ENCODE measurements at regions not wholly inside any gene's neighbourhood (a gene's known extent, or its start where the extent isn't known, plus 50 kb on each side); places are given as distances from the start of the nearest gene placed in this dataset.

GRCh38 chr3:101069901-101070798, 76.9 kb upstream of the ABI3BP start:
- Histone ChIP-seq H3K9ac (ENCODE audit: insufficient read length) (no peak overlapping the region), H3K27ac (no peak overlapping the region), H3K4me3 (no peak overlapping the region), H3K9me3 (ENCODE audit: low read depth, low read length) (no peaks in the 10 kb centered on the region), H3K36me3 (ENCODE audit: insufficient read depth, low read length) (no peaks in the 10 kb centered on the region)
- no peak for DNase-seq (ENCODE audit: low read depth, low spot score)
- no peak for TF ChIP-seq EZH2 (IDR thresholded peaks at IDR 0.05)
- TF ChIP-seq FOXP2 (optimal IDR thresholded peaks at IDR 0.05; ENCODE audit: control extremely low read depth, extremely low read length, insufficient read depth): no peak
- TF ChIP-seq POLR2AphosphoS5 (IDR thresholded peaks at IDR 0.05; ENCODE audit: borderline replicate concordance, low read depth, low read length): no peak

GRCh38 chr3:101068876-101069606, 75.8 kb upstream of the ABI3BP start:
- Histone ChIP-seq H3K36me3 (ENCODE audit: insufficient read depth, low read length) (no peaks in the 10 kb centered on the region), H3K9me3 (ENCODE audit: low read depth, low read length) (no peaks in the 10 kb centered on the region), H3K9ac (ENCODE audit: insufficient read length) (no peak overlapping the region), H3K27ac (peak overlapping the region; percentile 23; the same call in 1 of the 2 replicates), H3K4me3 (no peak overlapping the region)
- no peak for DNase-seq (ENCODE audit: low read depth, low spot score)
- TF ChIP-seq POLR2AphosphoS5 (IDR thresholded peaks at IDR 0.05; ENCODE audit: borderline replicate concordance, low read depth, low read length) (no peak), FOXP2 (optimal IDR thresholded peaks at IDR 0.05; ENCODE audit: control extremely low read depth, extremely low read length, insufficient read depth) (no peak), EZH2 (IDR thresholded peaks at IDR 0.05) (no peak)

- no peaks in the 10 kb centered on the region for H3K36me3 ChIP-seq (ENCODE audit: insufficient read depth, low read length)
- peak overlapping the region; percentile 8; the same call in 1 of the 2 replicates for H3K4me3 ChIP-seq
- DNase-seq (ENCODE audit: low read depth, low spot score): no peak
- H3K9ac ChIP-seq (ENCODE audit: insufficient read length): no peak overlapping the region
- TF ChIP-seq FOXP2 (optimal IDR thresholded peaks at IDR 0.05; ENCODE audit: control extremely low read depth, extremely low read length, insufficient read depth) (no peak), EZH2 (IDR thresholded peaks at IDR 0.05) (no peak), POLR2AphosphoS5 (IDR thresholded peaks at IDR 0.05; ENCODE audit: borderline replicate concordance, low read depth, low read length) (no peak)
- no peaks in the 10 kb centered on the region for H3K9me3 ChIP-seq (ENCODE audit: low read depth, low read length)
- peak overlapping the region; percentile 15; the same call in 1 of the 2 replicates for H3K27ac ChIP-seq
Measured at GRCh38 chr3:101066711-101067129, 73.5 kb upstream of the ABI3BP start.

GRCh38 chr3:101065962-101066361, 72.7 kb upstream of the ABI3BP start:
- TF ChIP-seq FOXP2 (optimal IDR thresholded peaks at IDR 0.05; ENCODE audit: control extremely low read depth, extremely low read length, insufficient read depth): no peak
- no peak for TF ChIP-seq POLR2AphosphoS5 (IDR thresholded peaks at IDR 0.05; ENCODE audit: borderline replicate concordance, low read depth, low read length)
- no peak for TF ChIP-seq EZH2 (IDR thresholded peaks at IDR 0.05)
- Histone ChIP-seq H3K9ac (ENCODE audit: insufficient read length) (no peak overlapping the region), H3K36me3 (ENCODE audit: insufficient read depth, low read length) (no peaks in the 10 kb centered on the region), H3K27ac (0 out of 2 replicates have a peak overlapping the region, but pooled peaks have one; percentile 15), H3K4me3 (no peak overlapping the region), H3K9me3 (ENCODE audit: low read depth, low read length) (no peaks in the 10 kb centered on the region)
- DNase-seq (ENCODE audit: low read depth, low spot score): no peak

- H3K27ac ChIP-seq: no peak overlapping the region
- no peak overlapping the region for H3K9ac ChIP-seq (ENCODE audit: insufficient read length)
- no peaks in the 10 kb centered on the region for H3K9me3 ChIP-seq (ENCODE audit: low read depth, low read length)
- TF ChIP-seq FOXP2 (optimal IDR thresholded peaks at IDR 0.05; ENCODE audit: control extremely low read depth, extremely low read length, insufficient read depth): no peak
- TF ChIP-seq POLR2AphosphoS5 (IDR thresholded peaks at IDR 0.05; ENCODE audit: borderline replicate concordance, low read depth, low read length): no peak
- TF ChIP-seq EZH2 (IDR thresholded peaks at IDR 0.05): no peak
- no peak for DNase-seq (ENCODE audit: low read depth, low spot score)
- no peak overlapping the region for H3K4me3 ChIP-seq
- H3K36me3 ChIP-seq (ENCODE audit: insufficient read depth, low read length): no peaks in the 10 kb centered on the region
Measured at GRCh38 chr3:101063401-101063800, 70.2 kb upstream of the ABI3BP start.

- no peaks in the 10 kb centered on the region for H3K9me3 ChIP-seq (ENCODE audit: low read depth, low read length)
- H3K9ac ChIP-seq (ENCODE audit: insufficient read length): no peak overlapping the region
- H3K27ac ChIP-seq: no peak overlapping the region
- H3K4me3 ChIP-seq: no peak overlapping the region
- no peak for DNase-seq (ENCODE audit: low read depth, low spot score)
- H3K36me3 ChIP-seq (ENCODE audit: insufficient read depth, low read length): no peaks in the 10 kb centered on the region
- TF ChIP-seq POLR2AphosphoS5 (IDR thresholded peaks at IDR 0.05; ENCODE audit: borderline replicate concordance, low read depth, low read length): no peak
- TF ChIP-seq FOXP2 (optimal IDR thresholded peaks at IDR 0.05; ENCODE audit: control extremely low read depth, extremely low read length, insufficient read depth): no peak
- no peak for TF ChIP-seq EZH2 (IDR thresholded peaks at IDR 0.05)
Measured at GRCh38 chr3:101061312-101061711, 68.1 kb upstream of the ABI3BP start.

GRCh38 chr3:101050866-101051265, 57.6 kb upstream of the ABI3BP start:
- no peak for TF ChIP-seq FOXP2 (optimal IDR thresholded peaks at IDR 0.05; ENCODE audit: control extremely low read depth, extremely low read length, insufficient read depth)
- TF ChIP-seq POLR2AphosphoS5 (IDR thresholded peaks at IDR 0.05; ENCODE audit: borderline replicate concordance, low read depth, low read length): no peak
- no peak for TF ChIP-seq EZH2 (IDR thresholded peaks at IDR 0.05)
- no peak overlapping the region for H3K27ac ChIP-seq
- H3K36me3 ChIP-seq (ENCODE audit: insufficient read depth, low read length): no peaks in the 10 kb centered on the region
- DNase-seq (ENCODE audit: low read depth, low spot score): no peak
- no peak overlapping the region for H3K4me3 ChIP-seq
- no peak overlapping the region for H3K9ac ChIP-seq (ENCODE audit: insufficient read length)
- H3K9me3 ChIP-seq (ENCODE audit: low read depth, low read length): no peaks in the 10 kb centered on the region; the same call in 1 of the 2 replicates

- no peak overlapping the region for H3K27ac ChIP-seq
- no peak for DNase-seq (ENCODE audit: low read depth, low spot score)
- H3K4me3 ChIP-seq: no peak overlapping the region
- H3K36me3 ChIP-seq (ENCODE audit: insufficient read depth, low read length): no peaks in the 10 kb centered on the region
- H3K9ac ChIP-seq (ENCODE audit: insufficient read length): no peak overlapping the region
- TF ChIP-seq POLR2AphosphoS5 (IDR thresholded peaks at IDR 0.05; ENCODE audit: borderline replicate concordance, low read depth, low read length) (no peak), FOXP2 (optimal IDR thresholded peaks at IDR 0.05; ENCODE audit: control extremely low read depth, extremely low read length, insufficient read depth) (no peak), EZH2 (IDR thresholded peaks at IDR 0.05) (no peak)
- no peaks in the 10 kb centered on the region; the same call in 1 of the 2 replicates for H3K9me3 ChIP-seq (ENCODE audit: low read depth, low read length)
Measured at GRCh38 chr3:101050046-101050445, 56.8 kb upstream of the ABI3BP start.

All from SK-N-MC (cell line).